NT2/D1 (cell line): ENCODE measurements at regions not wholly inside any gene's neighbourhood (a gene's known extent, or its start where the extent isn't known, plus 50 kb on each side); places are given as distances from the start of the nearest gene placed in this dataset.

Source experiments
- DNase-seq: peaks from one replicate; pipeline ENCODE4 v3.0.0-alpha.2; 2011; ENCODE audit warnings: low read depth, low spot score
- H3K27me3 ChIP-seq: 2 replicates; pipeline ENCODE4 v1.6.0; 2011; ENCODE audit warnings: mild to moderate bottlenecking; ENCODE audit not compliant: insufficient read length, insufficient read depth
- H3K36me3 ChIP-seq: 2 replicates; pipeline ENCODE4 v1.6.1; 2011; ENCODE audit warnings: mild to moderate bottlenecking, low read length, mixed read lengths; ENCODE audit not compliant: insufficient read depth, insufficient read length
- H3K4me1 ChIP-seq: 2 replicates; pipeline ENCODE4 v1.5.1; 2011; ENCODE audit not compliant: insufficient read depth, insufficient read length
- H3K4me3 ChIP-seq: 2 replicates; pipeline ENCODE4 v1.5.1; 2011; ENCODE audit warnings: low read depth; ENCODE audit not compliant: insufficient read length
- H3K9ac ChIP-seq: 2 replicates; pipeline ENCODE4 v1.6.0; 2011; ENCODE audit warnings: low read depth; ENCODE audit not compliant: insufficient read length
- H3K9me3 ChIP-seq: 2 replicates; pipeline ENCODE4 v1.5.1; 2011; ENCODE audit warnings: mild to moderate bottlenecking, low read length; ENCODE audit not compliant: insufficient read depth
- SUZ12 ChIP-seq: IDR thresholded peaks from 2 replicates; pipeline ENCODE4 v1.6.1; 2011; ENCODE audit not compliant: insufficient read length, insufficient read depth; ENCODE audit errors: extremely low read depth
- YY1 ChIP-seq: IDR thresholded peaks from 2 replicates; pipeline ENCODE4 v1.6.1; 2011; ENCODE audit not compliant: insufficient read length, insufficient read depth
- ZNF274 ChIP-seq: IDR thresholded peaks from 2 replicates; pipeline ENCODE4 v1.6.1; 2011; ENCODE audit warnings: mild to moderate bottlenecking, low read depth, low read length

DNA sequence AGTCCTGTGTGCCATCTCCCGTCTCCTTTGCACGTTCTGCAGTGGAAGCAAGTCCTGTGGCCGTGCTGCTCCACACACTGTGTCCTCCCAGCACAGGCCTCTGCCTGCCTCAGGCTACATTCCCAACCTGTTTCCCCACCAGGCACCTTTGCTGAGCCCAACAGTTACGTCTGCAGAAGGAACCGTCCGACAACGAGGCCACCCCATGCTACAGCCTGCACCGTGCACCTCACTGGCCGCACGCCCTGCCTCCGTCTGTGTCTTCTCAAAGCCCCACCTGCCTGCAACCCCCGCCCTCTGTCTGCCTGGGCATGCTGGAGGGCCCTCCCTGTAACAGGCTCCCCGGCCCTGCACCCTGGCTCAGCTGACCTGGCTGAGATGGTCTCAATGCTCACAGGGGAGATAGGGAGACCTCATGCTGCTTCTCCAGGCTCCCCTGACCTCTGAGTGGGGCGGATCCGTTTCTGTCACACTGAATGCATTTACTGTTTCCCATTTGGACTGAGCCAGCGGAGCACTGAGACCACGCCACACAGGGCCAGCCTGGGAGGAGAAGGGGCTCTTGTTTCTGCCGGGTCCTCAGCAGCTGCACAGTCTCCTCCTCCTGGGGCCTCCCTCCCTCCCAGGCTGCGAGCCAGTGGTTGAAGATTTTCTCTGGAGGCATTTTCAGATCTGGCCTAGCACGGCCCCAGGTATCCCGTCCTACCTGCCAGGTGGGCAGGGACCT lies 109.1 kb upstream of the OTOS start:
- H3K36me3 ChIP-seq, result no peaks in the 10 kb centered on the region
- no peak for TF ChIP-seq ZNF274
- no peak for TF ChIP-seq YY1
- TF ChIP-seq SUZ12, result no peak

DNA sequence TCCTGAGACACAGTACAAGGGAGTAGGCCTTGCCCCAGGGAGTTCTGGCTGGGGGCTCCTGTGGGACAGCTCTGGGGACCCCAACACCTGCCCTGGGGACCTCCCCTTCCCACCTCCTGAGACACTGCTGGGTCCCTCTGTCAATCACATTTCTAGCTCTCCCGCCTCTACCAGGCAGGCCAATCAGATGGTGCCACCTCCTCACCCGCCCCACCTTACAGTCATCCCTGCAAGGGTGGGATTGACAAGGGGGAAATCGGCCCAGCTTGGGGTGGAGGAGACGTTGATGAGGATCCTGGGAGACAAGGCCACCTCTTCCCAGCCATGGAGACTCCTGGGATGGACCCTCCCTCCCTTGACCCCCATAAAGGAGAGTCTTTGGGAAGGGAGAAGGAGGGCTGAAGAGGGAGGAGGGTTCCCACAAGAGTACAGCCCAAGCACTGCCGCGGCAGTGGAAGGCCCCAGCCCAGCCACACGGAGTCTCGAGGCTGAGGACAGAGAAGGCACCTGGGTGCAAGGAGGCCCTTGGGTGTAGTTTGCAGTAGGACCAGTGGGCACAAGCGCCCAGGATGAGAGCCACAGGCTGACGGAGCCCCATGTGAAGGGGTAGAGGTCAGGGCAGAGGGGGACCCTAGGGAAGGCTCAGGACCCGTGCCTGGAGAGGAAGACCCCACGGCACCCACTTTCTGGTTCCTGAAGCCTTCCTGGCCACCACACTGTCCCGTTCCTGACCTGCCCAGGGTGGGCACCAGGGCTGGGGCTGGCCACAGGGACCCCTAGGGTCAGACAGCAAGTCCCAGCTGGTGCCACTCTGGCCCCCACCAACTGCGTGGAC lies 109.9 kb upstream of the OTOS start:
- Histone ChIP-seq H3K9me3 (no peaks in the 10 kb centered on the region), H3K4me1 (peaks cover 35% of the 10 kb centered on the region), H3K36me3 (no peaks in the 10 kb centered on the region), H3K27me3 (peaks cover 3% of the 10 kb centered on the region), H3K4me3 (no peak overlapping the region), H3K9ac (peak overlapping the region; percentile 37)
- no peak for DNase-seq
- TF ChIP-seq ZNF274 (no peak), YY1 (no peak), SUZ12 (no peak)

More for the DNA sequence above, 109.1 kb upstream of the OTOS start:
- Histone ChIP-seq H3K9me3 (no peaks in the 10 kb centered on the region), H3K27me3 (peaks cover under 1% of the 10 kb centered on the region), H3K4me1 (peaks cover 35% of the 10 kb centered on the region), H3K9ac (no peak overlapping the region), H3K4me3 (no peak overlapping the region)
- no peak for DNase-seq

DNA sequence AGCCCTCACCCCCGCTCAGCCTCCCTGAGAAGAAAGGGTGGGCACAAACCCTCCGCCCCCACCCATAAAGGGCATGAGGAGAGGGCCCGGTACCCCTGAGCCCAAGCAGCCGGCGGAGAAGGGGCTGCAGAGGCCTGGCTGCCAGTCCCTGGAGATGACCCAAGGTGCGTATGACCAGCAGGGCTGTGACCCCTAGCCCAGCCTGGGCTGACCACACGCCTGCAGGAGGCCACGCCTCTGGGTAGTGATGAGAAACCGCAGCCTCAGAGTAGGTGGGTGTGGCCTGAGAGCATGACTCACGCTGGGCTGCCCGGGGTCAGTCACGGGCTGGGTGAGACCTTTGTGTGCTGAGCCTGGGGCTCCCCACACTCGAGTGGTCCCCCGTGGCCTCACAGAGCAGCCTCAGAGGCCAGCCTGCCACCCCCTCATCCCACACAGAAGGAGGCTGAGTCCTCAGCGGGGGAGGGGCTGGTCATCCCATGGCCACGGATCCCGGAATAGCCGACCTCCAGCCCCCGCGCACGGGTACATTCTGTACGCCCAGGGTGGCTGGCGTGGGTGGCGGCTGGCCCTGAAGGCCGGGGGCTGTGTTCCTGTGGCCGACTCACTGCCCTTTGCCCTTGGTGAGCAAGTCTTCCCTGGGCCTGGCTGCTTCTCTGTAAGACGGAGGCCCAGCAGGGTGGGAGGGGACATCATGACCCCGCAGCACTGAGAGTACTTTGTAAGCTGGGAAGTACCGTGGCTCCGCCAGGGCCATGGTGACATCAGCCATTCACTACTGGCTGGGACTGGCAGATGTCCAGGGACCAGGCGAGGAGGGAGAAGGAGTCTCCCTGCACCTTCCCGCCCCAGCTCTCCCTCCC lies 110.8 kb upstream of the OTOS start:
- TF ChIP-seq SUZ12, result no peak
- TF ChIP-seq ZNF274, result no peak
- TF ChIP-seq YY1, result no peak
- H3K9ac ChIP-seq, result peak overlapping the region; percentile 87
- no peaks in the 10 kb centered on the region for H3K36me3 ChIP-seq
- peaks cover 1% of the 10 kb centered on the region; the same call in 1 of the 2 replicates for H3K9me3 ChIP-seq
- peaks cover 35% of the 10 kb centered on the region for H3K4me1 ChIP-seq
- no peak for DNase-seq
- H3K27me3 ChIP-seq, result peaks cover 3% of the 10 kb centered on the region
- H3K4me3 ChIP-seq, result peak overlapping the region; percentile 53

DNA sequence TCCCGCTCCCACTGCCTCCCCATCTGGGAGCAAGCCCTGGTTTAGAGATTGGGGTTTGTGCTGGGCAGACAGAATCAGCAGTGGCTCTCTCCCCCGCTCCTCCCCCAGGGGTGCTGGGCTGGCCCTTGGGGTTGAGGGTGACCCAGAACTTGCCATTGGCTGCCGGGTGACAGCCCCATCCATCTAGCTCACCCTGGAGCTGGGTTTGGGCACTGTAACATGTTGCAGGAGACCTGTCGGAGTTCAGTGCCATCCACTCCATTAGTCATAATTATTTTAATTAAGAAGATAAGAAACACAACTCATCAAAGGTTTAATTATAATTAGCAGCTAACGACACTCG lies 111.4 kb upstream of the OTOS start:
- Histone ChIP-seq H3K36me3 (no peaks in the 10 kb centered on the region), H3K4me3 (peak overlapping the region; percentile 53), H3K9me3 (peaks cover 7% of the 10 kb centered on the region; the same call in 1 of the 2 replicates), H3K4me1 (peaks cover 38% of the 10 kb centered on the region), H3K27me3 (peaks cover 3% of the 10 kb centered on the region), H3K9ac (peak overlapping the region; percentile 87)
- DNase-seq, result no peak
- TF ChIP-seq YY1 (no peak), ZNF274 (no peak), SUZ12 (no peak)

DNA sequence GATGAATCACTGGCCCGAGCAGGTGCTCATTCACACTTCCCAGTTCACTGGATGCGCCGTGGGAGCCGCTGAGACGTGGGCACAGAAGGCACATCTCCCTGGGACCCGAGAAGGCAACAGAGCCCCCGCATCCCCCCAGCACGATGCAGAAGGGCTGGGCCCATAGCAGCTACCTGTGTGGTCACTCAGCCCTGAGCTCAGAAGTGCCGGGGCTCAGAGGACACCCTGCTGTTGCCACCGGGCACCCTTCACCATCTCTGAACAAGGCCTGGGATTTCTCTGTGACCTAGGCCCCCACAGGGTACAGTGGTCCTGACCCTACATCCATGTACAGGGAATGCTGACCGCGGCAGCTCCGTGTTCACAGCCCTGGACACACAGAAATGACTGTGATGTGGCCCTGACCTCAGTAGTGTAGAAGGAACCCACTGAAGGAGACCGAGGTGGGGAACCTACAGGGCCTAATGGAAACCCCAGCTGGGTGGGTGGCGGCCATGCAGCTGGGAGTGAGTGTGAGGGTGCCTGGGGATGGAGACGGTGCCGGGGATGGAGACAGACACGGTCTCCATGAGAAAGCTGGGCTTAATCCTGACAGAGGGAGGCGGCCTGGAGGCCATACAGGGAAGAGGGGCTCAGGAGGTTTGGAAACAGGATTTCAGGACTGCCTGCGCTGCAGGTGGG lies 111.9 kb upstream of the OTOS start:
- H3K4me3 ChIP-seq, result no peak overlapping the region
- H3K9ac ChIP-seq, result no peak overlapping the region
- H3K27me3 ChIP-seq, result peaks cover 3% of the 10 kb centered on the region
- TF ChIP-seq YY1 (no peak), SUZ12 (no peak), ZNF274 (no peak)
- no peak for DNase-seq
- no peaks in the 10 kb centered on the region for H3K36me3 ChIP-seq
- peaks cover 38% of the 10 kb centered on the region for H3K4me1 ChIP-seq
- H3K9me3 ChIP-seq, result peaks cover 13% of the 10 kb centered on the region; the same call in 1 of the 2 replicates

DNA sequence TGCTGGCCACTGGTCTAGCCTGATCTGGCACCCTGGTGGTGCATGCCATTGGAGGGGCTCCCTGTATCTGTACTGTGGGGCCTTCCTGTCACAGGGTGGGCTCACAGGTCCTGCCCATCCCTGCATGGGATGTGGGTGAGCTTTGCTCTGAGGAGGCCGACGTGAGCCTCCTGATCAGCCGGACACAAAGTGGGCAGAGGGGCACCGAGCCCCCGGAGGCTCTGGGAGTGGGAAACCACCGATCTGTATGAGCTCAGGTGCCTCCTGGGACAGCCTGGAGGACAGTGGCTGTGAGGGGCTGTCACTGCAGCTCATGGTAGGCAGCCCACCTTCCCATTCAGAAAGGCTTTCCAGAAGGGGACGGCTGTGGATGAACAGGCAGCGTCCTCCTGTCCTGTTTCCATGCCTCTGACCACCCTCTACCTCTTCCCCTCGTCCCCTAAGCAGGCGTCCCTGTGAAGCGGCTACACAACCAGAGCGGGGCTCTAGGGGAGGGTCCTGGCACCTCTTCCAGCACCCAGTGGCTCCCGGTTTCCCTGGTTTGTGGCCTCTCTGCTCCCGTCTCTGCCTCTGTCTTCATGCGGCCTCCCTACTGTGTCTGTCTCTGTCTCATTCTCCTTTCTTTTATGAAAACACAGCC lies 112.5 kb upstream of the OTOS start:
- no peak for TF ChIP-seq SUZ12
- TF ChIP-seq ZNF274, result no peak
- H3K36me3 ChIP-seq, result no peaks in the 10 kb centered on the region
- peaks cover 36% of the 10 kb centered on the region for H3K4me1 ChIP-seq
- H3K9ac ChIP-seq, result no peak overlapping the region
- peaks cover 3% of the 10 kb centered on the region for H3K27me3 ChIP-seq
- DNase-seq, result no peak
- no peak overlapping the region for H3K4me3 ChIP-seq
- peaks cover 15% of the 10 kb centered on the region; the same call in 1 of the 2 replicates for H3K9me3 ChIP-seq
